DND-41 (cell line): ENCODE measurements at regions not wholly inside any gene's neighbourhood (a gene's known extent, or its start where the extent isn't known, plus 50 kb on each side); places are given as distances from the start of the nearest gene placed in this dataset.

Experiments used
- CTCF ChIP-seq: IDR thresholded peaks from 2 replicates; pipeline ENCODE4 v1.5.1; 2012; ENCODE audit warnings: borderline replicate concordance, low read length, moderate library complexity, mild to moderate bottlenecking; ENCODE audit not compliant: poor library complexity, severe bottlenecking; ENCODE audit errors: extremely low read depth
- EZH2 ChIP-seq: IDR thresholded peaks from 3 replicates; pipeline ENCODE4 v1.6.1; 2012; ENCODE audit warnings: borderline replicate concordance, low read depth, mild to moderate bottlenecking, moderate library complexity, low read length, inconsistent platforms; ENCODE audit not compliant: severe bottlenecking

- TF ChIP-seq CTCF (no peak), EZH2 (no peak)
These were observed 310.7 kb upstream of the DPPA4 start for GRCh38 chr3:109648027-109648426.
